ENCODE measurements at regions not wholly inside any gene's neighbourhood (a gene's known extent, or its start where the extent isn't known, plus 50 kb on each side); places are given as distances from the start of the nearest gene placed in this dataset.

DNA sequence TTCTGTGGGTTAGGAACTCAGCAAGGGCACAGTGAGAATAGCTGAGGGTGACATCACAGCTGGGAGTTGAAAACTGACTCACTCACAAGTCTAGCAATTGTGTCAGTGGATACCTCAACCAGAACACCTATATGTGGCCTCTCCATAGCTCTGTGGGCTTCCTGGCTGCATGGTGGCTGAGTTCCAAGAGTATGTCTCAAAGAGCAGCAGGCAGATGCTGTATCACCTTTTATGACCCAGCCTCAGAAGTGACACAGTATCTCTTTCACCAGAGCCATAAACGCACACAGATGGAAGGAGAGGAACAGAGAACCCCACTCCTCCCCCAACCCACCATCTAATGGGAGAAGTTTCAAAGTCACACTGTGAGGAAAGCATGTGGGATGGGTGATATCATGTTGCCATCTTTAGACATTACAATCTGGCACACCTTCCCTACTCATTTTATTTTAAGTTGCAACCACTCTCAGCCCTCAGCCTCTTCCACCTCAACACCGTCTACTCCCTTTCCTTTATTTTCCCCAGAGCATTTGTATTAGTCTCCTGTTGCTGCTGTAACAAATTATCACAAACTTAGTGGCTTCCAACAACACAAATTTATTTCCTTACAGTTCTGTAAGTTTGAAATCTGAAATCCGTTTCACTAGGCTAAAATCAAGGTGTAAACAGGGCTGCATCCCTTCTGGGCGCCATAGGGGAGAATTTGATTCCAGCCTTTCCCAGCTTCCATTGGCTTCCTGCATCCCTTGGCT lies 134.6 kb upstream of the SPATS2L start:
- no peak for DNase-seq (ENCODE audit: extremely low read depth, low read depth, low spot score)

DNA sequence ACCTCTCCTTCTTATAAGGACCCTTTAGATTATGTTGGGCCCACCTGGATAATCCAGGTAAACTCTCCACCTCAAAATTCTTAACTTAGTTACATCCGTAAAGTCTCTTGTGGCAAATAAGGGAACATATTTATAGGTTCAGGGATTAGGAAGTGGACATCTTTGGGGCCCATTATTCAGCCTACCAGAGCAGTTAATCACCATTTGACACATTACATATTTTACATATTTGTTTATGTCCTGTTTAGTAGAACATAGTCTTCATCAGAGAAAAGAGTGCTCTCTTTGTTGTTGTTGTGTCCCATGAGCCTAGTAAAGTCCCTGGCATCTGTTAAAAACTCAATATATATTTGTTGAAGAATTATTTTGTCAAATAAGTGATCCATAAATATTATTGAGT lies 134.0 kb upstream of the SPATS2L start:
- no peak for DNase-seq (ENCODE audit: extremely low read depth, low read depth, low spot score)

DNA sequence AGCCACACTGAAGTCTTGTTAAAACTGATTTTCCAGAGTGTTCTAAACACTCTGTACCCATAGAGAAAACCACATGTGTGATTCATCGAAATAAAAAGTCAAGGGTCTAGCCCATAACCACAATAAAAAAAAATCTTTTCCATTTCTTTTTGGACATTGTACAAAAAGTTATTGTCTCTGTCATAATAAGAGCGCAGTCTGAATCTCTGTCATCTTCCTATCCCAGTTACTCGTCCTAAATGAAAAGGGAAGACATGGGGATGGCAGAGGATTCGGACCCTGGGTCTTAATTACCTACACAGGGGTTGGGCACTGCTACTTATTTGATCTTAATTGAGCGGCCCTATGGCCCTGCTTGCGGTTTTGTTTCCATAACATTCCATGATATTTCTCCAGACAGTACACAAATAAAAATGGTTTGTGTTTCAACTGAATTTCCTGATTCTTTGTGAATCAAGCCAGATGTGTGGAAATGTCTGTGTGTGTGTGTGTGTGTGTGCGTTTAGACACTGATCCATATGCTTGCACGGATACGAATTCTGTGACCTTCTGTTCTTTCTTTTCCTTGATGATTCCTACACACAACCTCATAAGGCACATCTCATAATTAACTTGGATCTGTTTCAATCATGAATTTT lies 133.4 kb upstream of the SPATS2L start:
- DNase-seq (ENCODE audit: extremely low read depth, low read depth, low spot score) = no peak

DNA sequence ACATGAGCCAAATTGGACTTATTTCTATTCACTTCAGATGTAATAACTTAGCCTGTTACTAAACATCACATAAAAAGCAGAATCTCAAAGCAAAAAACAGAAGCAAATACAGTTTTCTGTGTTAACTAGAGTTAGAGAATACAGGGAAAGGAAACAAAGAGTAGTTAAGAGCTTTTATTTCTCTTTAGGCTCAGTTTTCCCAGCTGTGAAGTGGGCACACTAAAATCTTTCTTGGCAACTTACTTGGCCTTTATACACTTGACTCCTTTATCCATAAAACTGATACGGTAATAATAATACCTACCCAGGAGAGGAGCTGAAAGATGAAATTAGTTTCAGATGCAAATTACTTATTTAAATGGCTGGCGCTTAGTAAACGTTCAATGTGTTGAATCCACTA lies 132.8 kb upstream of the SPATS2L start:
- no peak for DNase-seq (ENCODE audit: extremely low read depth, low read depth, low spot score)

DNA sequence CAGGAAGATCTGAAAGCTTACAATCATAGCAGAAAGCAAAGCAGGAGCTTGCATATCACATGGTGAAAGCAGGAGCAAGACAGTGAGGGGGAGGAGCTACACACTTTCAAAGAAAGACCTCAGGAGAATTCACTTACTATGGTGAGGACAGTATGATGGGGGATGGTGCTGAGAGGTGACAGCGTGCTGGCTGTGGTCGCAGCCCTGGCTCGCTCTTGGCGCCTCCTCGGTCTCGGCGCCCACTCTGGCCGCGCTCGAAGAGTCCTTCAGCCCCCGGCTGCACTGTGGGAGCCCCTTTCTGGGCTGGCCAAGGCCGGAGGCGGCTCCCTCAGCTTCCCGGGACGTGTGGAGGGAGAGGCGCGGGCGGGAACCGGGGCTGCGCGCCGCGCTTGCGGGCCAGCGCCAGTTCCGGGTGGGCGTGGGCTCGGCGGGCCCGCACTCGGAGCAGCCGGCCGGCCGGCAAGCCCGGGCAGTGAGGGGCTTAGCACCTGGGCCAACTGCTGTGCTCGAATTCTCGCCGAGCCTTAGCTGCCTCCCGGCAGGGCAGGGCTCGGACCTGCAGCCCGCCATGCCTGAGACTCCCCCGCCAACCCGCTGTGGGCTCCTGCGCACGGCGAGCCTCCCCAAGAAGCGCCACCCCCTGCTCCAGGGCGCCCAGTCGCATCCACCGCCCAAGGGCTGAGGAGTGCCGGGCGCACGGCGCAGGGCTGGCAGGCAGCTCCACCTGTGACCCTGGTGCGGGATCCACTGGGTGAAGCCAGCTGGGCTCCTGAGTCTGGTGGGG lies 131.9 kb upstream of the SPATS2L start:
- DNase-seq (ENCODE audit: extremely low read depth, low read depth, low spot score) = no peak

DNA sequence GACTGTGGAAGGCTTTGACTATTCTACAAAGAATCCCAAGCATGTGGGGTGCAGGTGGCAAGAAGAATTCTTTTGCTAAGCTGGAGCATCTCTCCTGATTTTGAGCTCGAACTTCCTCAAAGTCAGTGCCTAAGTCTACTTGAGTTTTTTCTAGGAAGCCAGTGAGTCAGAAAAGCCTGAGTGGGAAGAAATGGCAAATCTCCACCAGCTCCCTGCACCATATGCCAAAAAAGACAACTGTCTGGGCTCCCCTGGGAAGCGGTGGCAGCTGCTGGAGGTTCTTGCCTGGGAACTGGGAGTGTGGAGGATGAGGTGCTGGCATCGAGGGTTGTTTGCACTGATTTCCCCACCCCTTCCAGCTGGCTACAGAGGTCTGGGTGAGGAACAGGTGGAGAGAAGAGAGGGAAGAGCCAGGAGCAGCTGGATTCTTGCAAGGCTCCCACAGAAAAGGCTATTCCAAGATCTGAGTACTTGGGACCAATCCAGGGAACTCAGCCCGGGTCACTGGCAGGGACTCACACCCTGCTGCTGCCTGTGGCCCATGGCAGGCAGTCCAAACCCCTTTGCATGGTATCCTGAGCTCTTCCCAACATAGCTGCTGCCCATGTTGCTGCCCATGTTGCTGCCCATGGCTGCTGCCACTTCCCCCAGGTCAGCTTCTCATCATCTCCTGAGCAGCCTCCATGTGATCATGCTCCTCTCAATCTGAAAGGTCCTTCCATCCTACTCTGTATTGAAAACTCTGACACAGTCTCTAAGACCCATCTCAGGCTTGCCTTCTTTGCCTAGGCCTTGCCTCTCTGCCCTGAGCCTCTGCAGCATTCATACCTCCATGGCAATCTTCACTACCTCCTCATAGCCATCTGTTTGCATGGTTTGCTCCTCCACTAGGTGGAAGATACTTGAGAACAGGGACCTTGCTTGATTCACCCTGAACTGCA lies 128.3 kb upstream of the SPATS2L start:
- DNase-seq (ENCODE audit: extremely low read depth, low read depth, low spot score) = no peak

DNA sequence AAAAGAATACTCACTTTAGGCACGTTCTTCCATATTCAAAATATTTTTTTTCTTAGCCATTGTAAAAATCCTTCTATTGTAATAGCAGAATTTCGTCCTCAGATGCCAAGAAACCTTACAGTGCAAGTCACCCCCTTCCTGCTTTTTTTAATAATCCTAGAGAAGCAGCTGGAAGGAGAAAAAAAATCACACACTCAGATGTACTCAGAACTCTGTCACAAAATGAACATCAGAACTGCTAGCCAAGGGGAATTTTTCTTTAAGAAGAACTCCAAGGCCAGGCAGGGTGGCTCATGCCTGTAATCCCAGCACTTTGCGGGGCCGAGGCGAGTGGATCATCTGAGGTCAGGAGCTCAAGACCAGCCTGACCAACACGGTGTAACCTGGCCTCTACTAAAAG lies 127.3 kb upstream of the SPATS2L start:
- DNase-seq (ENCODE audit: extremely low read depth, low read depth, low spot score) = no peak

DNA sequence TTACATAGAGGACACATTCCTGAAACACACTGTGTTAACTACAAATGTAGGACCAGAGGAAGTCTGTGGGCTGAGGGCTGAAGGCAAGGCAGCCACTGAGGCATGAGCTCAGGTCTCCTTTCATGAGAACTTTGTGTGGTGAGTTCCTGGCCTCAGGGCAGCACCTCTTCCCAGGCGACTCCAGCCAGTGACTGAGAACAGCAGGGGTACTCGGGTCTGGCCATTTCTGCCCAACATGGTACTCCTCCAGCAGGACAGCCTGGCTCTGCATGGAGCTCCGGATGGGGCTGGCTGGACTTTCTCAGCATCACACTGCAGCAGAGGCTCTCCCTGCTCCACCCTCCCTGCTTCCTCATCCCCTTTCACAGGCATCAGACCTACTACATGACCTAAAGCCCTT lies 125.5 kb upstream of the SPATS2L start:
- no peak for DNase-seq (ENCODE audit: extremely low read depth, low read depth, low spot score)

DNA sequence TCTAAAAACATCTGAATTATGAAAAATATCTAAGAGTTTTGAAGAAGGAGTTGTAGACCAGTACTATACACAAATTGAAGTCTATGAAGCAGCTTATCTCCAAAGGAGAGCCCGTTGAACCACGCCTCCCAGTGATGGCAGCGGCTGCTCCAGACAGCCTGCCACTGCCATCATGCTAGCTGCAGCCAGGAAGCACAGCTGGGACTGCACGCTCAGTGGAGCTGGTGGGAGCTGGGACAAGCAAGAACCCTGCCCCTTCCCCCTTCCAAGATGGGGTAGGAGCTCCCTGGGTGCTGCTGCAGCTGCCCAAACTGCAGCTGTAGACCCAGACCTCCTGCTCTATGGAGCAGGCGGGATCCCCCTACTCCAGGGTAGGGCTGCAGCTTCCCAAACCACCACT lies 124.7 kb upstream of the SPATS2L start:
- no peak for DNase-seq (ENCODE audit: extremely low read depth, low read depth, low spot score)

DNA sequence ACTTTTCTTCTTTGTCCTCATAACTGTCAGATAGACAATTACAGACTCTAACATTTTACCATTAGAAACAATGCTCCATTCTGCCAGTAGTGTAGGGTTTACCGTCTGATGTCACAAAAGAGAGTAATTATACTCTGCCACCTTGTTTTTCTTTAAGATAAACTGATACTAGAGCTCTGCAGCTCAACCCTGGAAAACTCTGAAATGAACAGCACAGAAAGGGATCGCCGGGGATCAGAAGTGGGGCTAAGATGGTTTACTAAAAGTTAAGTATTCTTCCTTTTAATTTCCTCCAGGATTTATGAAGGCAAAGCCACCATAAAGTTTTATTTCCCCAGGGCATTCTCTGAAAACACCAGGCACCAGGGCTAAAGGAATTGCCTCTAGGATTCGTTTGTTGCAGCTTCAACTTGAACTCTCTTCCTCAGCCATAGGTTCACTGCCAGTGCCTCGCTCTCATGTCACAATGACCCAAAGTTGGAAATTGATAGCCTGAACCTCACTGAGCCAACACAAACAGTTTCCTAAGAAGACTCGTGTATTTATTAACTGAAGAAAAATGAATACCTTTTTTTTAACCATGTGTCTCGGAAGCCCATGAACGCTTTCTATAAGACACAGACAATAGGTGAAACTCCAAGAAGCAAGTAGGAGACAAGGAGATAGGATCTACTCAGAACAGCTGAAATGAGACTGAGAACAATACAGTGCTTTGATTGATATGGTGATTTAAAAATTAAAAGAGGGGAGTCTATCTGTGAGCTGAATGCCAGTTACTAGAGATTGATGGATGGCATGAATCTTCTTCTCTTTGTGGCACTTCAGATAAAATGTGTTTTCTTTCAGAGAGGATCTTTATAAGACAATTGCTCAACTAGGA lies 121.5 kb upstream of the SPATS2L start:
- DNase-seq (ENCODE audit: extremely low read depth, low read depth, low spot score) = no peak

DNA sequence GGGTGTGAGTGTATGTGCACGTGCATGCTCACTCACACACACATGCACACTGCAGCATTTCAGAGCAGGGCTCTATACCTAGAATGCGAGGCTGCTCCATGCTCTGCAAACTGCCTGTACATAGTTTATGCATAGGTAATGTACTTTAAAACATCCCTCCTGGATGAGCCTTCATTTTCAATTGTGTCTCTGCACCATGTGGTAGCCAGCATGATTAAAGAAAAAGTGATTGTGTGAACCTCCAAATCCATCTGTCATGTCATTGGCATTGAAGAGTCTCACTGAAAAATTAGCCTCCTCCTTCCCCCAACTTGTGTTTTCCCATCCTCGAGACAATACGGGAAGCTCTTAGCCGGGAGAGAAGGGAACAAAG lies 120.9 kb upstream of the SPATS2L start:
- no peak for DNase-seq (ENCODE audit: extremely low read depth, low read depth, low spot score)

DNA sequence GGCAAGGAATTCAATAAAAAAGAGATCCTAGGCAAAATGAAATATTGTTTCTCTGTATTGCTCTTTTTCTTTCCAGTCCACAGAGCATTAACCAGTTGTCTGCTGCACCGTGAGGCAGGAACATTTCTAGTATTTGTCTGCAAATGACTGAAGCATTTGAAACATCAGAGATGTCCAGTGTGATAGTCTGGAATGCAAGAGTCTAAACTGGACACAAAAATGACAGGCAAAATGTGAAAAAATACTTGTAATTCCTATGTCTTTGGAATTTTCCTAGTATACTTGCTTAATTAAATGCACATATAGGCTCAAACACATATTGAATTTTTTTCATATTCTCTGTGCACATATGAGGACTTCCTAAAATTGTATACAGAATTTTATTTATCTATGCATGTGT lies 120.5 kb upstream of the SPATS2L start:
- no peak for DNase-seq (ENCODE audit: extremely low read depth, low read depth, low spot score)

DNA sequence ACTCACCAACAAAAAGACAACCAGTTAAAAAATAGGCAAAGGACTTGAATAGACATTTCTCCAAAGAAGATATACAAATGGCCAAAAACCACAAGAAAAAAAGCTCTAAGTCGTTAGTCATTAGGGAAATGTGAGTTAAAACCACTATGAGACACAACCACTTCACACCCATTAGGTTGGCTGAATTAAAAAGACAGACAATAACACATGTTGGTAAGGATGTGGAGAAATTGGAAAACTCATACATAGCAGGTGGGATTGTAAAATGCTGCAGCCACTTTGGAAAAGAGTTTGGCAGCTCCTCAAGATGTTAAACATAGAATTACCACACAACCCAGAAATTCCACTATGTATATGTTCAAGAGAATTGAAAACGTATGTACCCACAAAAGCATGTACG lies 117.6 kb upstream of the SPATS2L start:
- no peak for DNase-seq (ENCODE audit: extremely low read depth, low read depth, low spot score)

DNA sequence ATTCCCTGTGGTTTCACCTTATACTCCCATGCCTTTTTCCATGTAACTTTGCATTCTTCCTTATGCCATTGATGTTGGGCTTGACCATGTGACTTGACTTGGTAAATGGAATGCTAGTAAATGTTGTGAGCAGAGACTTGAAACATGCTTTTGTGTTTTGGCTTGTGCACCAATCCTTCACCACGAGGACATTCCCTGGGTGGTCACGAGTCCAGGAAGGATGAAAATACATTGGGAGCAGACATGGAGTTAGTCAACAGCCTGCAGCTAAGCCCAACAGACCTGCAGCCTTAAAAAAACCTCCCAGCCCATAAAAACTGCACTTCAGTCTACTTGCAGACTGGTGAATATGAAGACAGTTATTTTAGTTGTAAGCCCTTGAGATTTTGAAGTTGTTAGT lies 116.5 kb upstream of the SPATS2L start:
- no peak for DNase-seq (ENCODE audit: extremely low read depth, low read depth, low spot score)

DNA sequence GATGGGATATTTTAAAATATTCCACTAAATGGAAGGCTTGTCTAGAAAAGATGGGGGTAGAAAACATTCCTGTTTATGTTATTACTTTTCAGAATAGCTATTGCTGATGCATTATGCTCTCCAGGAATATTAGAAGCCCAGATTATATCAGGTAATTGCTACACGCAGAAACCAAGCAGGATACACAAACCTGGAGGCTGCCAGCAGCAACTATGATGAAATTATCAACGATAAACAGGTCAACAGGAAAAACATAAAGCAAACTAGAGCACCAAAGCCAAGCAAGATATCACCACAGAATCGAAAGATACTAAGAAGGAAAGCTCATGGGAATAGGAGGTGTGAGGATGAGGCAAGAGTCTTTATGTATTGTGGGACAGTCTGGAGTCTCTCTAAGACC lies 113.2 kb upstream of the SPATS2L start:
- no peak for DNase-seq (ENCODE audit: extremely low read depth, low read depth, low spot score)

DNA sequence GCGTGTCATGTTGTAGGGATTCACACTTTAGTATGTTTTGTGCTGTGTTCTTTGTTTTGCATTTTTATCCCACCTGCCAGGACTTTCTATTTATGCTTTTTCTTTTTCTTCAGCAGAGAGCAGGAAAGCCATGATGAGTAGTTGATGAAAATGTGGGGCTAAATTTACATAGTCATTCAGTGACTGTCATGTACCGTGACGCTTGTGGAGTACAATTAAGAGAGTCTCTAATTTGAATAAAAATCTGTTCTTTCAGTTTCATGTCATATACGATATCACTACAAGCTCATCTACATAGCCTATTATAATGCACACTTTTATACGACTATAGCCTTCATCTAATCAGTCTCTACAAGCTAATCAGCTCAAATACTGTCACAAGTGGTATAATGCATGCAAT lies 112.7 kb upstream of the SPATS2L start:
- no peak for DNase-seq (ENCODE audit: extremely low read depth, low read depth, low spot score)

DNA sequence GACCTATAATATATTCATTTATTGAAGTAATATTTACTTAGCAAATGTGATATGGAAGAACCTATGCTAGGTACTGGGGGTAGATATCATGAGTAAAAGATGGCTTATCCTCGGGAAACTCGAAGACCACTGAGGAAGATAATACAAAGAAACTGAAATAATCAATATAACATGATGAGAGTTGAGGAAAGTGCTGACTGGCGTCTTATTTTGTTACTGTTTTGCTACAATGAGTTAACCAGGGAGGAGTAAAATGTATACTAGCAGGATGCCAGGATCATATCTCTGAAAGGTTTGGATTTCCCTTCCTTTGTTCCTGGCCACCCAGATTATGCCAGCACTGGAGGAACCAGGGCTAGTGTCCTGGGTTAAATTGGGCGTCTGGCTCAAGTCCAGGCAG lies 111.7 kb upstream of the SPATS2L start:
- DNase-seq (ENCODE audit: extremely low read depth, low read depth, low spot score) = no peak

DNA sequence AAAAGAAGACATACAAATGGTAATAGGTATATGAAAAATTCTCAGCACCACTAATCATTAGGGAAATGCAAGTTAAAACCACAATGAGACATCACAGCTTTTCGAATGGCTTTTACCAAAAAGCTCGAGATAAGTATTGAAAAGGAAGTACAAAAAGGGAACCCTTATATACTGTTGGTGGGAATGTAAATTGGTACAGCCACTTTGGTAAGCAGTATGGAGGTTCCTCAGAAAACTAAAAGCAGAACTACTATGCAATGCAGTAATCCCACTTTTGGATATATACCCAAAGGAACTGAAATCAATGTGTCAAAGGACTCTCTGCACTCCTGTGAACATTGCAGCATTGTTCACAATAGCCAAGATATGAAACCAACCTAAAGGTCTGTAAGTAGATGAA lies 107.5 kb upstream of the SPATS2L start:
- DNase-seq (ENCODE audit: extremely low read depth, low read depth, low spot score) = no peak

DNA sequence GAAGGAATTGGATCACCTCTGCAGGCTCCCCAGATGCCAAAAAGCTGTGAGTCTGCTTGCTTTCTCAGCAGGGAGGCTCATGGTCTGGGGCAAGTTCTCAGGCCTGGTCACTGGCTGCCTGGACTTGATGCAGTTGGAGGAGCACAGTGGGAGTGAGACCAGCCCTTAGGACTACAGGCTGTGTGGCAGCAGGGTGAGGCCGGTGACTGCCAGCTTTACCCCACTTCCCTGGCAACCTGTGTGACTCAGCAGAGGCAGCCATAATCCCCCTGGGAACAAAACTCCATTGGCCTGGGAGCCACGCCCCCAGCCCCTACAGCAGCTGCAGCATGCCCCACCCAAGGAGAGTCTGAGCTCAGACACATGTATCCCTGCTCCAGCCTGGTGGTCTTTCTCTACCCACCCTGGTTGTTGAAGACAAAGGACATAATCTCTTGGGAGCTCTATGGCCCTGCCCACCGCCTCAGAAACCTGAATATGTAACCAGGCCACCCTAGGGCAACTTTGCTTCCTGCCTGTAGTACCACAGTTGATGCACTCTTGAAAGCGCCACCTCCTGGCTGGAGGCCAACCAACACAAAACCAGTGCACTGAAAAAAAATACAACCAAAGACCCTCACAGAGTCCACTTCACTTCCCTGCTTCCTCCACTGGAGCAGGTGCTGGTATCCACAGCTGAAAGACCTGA lies 106.8 kb upstream of the SPATS2L start:
- DNase-seq (ENCODE audit: extremely low read depth, low read depth, low spot score) = no peak

Data from glomerular endothelial cell (primary cell).